GM12878 (cell line): ENCODE measurements at regions not wholly inside any gene's neighbourhood (a gene's known extent, or its start where the extent isn't known, plus 50 kb on each side); places are given as distances from the start of the nearest gene placed in this dataset.

Experiments
- CTCF ChIP-seq, 3 experiments: IDR thresholded peaks in 2 of 3; conservative IDR thresholded peaks in 1 of 3; 2 replicates each; pipeline ENCODE4 v1.5.1; 2011; ENCODE audit warnings: low read depth in 3 of 3, low read length in 3 of 3, mild to moderate bottlenecking in 3 of 3, control low read depth in 2 of 3, moderate library complexity in 2 of 3, inconsistent platforms in 1 of 3, mixed read lengths in 1 of 3; ENCODE audit not compliant: control insufficient read depth in 2 of 3, insufficient read depth in 1 of 3; ENCODE audit errors: extremely low read depth in 1 of 3
- EZH2 ChIP-seq: IDR thresholded peaks from 2 replicates; pipeline ENCODE4 v1.6.1; 2012; ENCODE audit warnings: low read depth, mild to moderate bottlenecking, control low read depth, inconsistent platforms, low read length, borderline replicate concordance; ENCODE audit not compliant: control insufficient read depth
- IRF3 ChIP-seq: fragments of 450-650 bp; IDR thresholded peaks from 2 replicates; pipeline ENCODE4 v1.6.1; 2014; ENCODE audit warnings: mild to moderate bottlenecking
- MAX ChIP-seq: IDR thresholded peaks from 2 replicates; pipeline ENCODE4 v1.6.1; 2012; ENCODE audit warnings: low read depth, low read length, improper control_type of control experiment
- NFYA ChIP-seq: IDR thresholded peaks from 2 replicates; pipeline ENCODE4 v1.6.1; 2011; ENCODE audit warnings: low read depth, mild to moderate bottlenecking, low read length, improper control_type of control experiment, borderline replicate concordance
- POLR2A ChIP-seq: IDR thresholded peaks from 2 replicates; pipeline ENCODE4 v1.6.1; 2011; ENCODE audit warnings: low read depth, mild to moderate bottlenecking, low read length
- POLR2AphosphoS5 ChIP-seq: IDR thresholded peaks from 2 replicates; pipeline ENCODE4 v1.6.1; 2011; ENCODE audit warnings: mild to moderate bottlenecking, low read length, inconsistent platforms
- RFX5 ChIP-seq: IDR thresholded peaks from 2 replicates; pipeline ENCODE4 v1.6.1; 2011; ENCODE audit warnings: low read depth, low read length, improper control_type of control experiment
- USF1 ChIP-seq: IDR thresholded peaks from 2 replicates; pipeline ENCODE4 v1.6.1; 2011; ENCODE audit warnings: borderline replicate concordance, low read depth, mild to moderate bottlenecking, moderate library complexity, mixed read lengths, low read length; ENCODE audit not compliant: insufficient read depth; ENCODE audit errors: extremely low read length

GRCh38 chr2:15798701-15799431 lies 141.5 kb upstream of the MYCN start:
- TF ChIP-seq POLR2A: no peak
- TF ChIP-seq USF1: no peak
- no peak for TF ChIP-seq RFX5
- no peak for TF ChIP-seq EZH2
- TF ChIP-seq IRF3: no peak
- TF ChIP-seq NFYA: no peak
- no peak for TF ChIP-seq CTCF (IDR thresholded peaks at IDR 0.05 in 2 of 3, conservative IDR thresholded peaks at IDR 0.05 in 1 of 3; ENCODE audit: control insufficient read depth in 2 of 3, extremely low read depth in 1 of 3, insufficient read depth in 1 of 3, low read depth in 3 of 3, low read length in 3 of 3)
- no peak for TF ChIP-seq POLR2AphosphoS5
- no peak for TF ChIP-seq MAX
